GM12891 (cell line): ENCODE measurements at regions not wholly inside any gene's neighbourhood (a gene's known extent, or its start where the extent isn't known, plus 50 kb on each side); places are given as distances from the start of the nearest gene placed in this dataset.

Source experiments
- DNase-seq: peaks from one replicate; pipeline ENCODE4 v3.0.0; 2011; ENCODE audit warnings: low spot score; ENCODE audit not compliant: insufficient read length
- FAIRE-seq: peaks from 2 replicates; lab custom pipeline; 2011; peaks lifted over from hg19 to GRCh38; lab: Jason Lieb, UNC
- PAX5 ChIP-seq: IDR thresholded peaks from 2 replicates; pipeline ENCODE4 v1.6.1; 2011; ENCODE audit warnings: low read length, moderate library complexity, mild to moderate bottlenecking; ENCODE audit not compliant: insufficient read depth, severe bottlenecking
- POLR2A ChIP-seq: IDR thresholded peaks from 2 replicates; pipeline ENCODE4 v1.6.1; 2011; ENCODE audit warnings: low read depth, low read length, control low read depth
- POLR2AphosphoS5 ChIP-seq: IDR thresholded peaks from 2 replicates; pipeline ENCODE4 v1.6.1; 2011; ENCODE audit warnings: low read depth, low read length, control low read depth
- POU2F2 ChIP-seq: IDR thresholded peaks from 2 replicates; pipeline ENCODE4 v1.6.1; 2011; ENCODE audit warnings: low read depth, mild to moderate bottlenecking, control low read depth, low read length, moderate library complexity
- SPI1 ChIP-seq: IDR thresholded peaks from 2 replicates; pipeline ENCODE4 v1.6.1; 2011; ENCODE audit warnings: low read depth, low read length, control low read depth
- TAF1 ChIP-seq: IDR thresholded peaks from 2 replicates; pipeline ENCODE4 v1.6.1; 2011; ENCODE audit warnings: low read depth, low read length, control low read depth

GRCh38 chr16:62648256-62648655, 612.0 kb upstream of the CDH8 start:
- no peak for DNase-seq
- no peak for FAIRE-seq
- TF ChIP-seq POLR2A: no peak
- TF ChIP-seq SPI1: peak; percentile 67

- FAIRE-seq: peak; percentile 48
- no peak for DNase-seq
- no peak for TF ChIP-seq SPI1
These were observed 608.0 kb upstream of the CDH8 start for GRCh38 chr16:62644030-62644812.

GRCh38 chr16:62642677-62643076, 606.4 kb upstream of the CDH8 start:
- peak; percentile 61 for FAIRE-seq
- DNase-seq: no peak
- TF ChIP-seq POLR2A: no peak
- peak; percentile 92 for TF ChIP-seq SPI1

GRCh38 chr16:62639890-62640289, 603.7 kb upstream of the CDH8 start:
- DNase-seq (no peak), FAIRE-seq (no peak)
- TF ChIP-seq POU2F2: no peak
- no peak for TF ChIP-seq POLR2A
- no peak for TF ChIP-seq PAX5
- no peak for TF ChIP-seq SPI1
- TF ChIP-seq TAF1: no peak
- TF ChIP-seq POLR2AphosphoS5: no peak

- FAIRE-seq: peak; percentile 92
- DNase-seq: no peak
- TF ChIP-seq TAF1 (0 out of 2 replicates have a peak, but pooled peaks have one; percentile 23), POLR2A (no peak), POLR2AphosphoS5 (no peak), PAX5 (no peak), POU2F2 (no peak), SPI1 (peak; percentile 67)
These were observed 603.0 kb upstream of the CDH8 start for GRCh38 chr16:62638964-62639870.

GRCh38 chr16:62638324-62638911, 602.2 kb upstream of the CDH8 start:
- FAIRE-seq (no peak), DNase-seq (no peak)
- no peak for TF ChIP-seq POLR2AphosphoS5
- TF ChIP-seq PAX5: no peak
- TF ChIP-seq TAF1: no peak
- TF ChIP-seq POU2F2: no peak
- TF ChIP-seq POLR2A: no peak
- peak; percentile 77 for TF ChIP-seq SPI1

- DNase-seq (no peak), FAIRE-seq (no peak)
- no peak for TF ChIP-seq POU2F2
- no peak for TF ChIP-seq TAF1
- no peak for TF ChIP-seq POLR2A
- TF ChIP-seq SPI1: no peak
- TF ChIP-seq PAX5: no peak
These were observed 589.1 kb upstream of the CDH8 start for GRCh38 chr16:62625326-62625725.

GRCh38 chr16:62620275-62620674, 584.0 kb upstream of the CDH8 start:
- DNase-seq (no peak), FAIRE-seq (no peak)
- TF ChIP-seq POU2F2 (no peak), POLR2A (no peak), POLR2AphosphoS5 (no peak), TAF1 (no peak), PAX5 (no peak), SPI1 (no peak)

GRCh38 chr16:62615526-62615925, 579.3 kb upstream of the CDH8 start:
- no peak for FAIRE-seq
- no peak for TF ChIP-seq TAF1
- TF ChIP-seq PAX5: no peak
- TF ChIP-seq POU2F2: no peak
- no peak for TF ChIP-seq POLR2AphosphoS5
- TF ChIP-seq POLR2A: no peak

GRCh38 chr16:62610291-62610690, 574.1 kb upstream of the CDH8 start:
- DNase-seq: no peak
- TF ChIP-seq POU2F2: no peak
- FAIRE-seq: no peak

More at GRCh38 chr16:62615526-62615925, 579.3 kb upstream of the CDH8 start:
- no peak for DNase-seq

- no peak for DNase-seq
- no peak for FAIRE-seq
- TF ChIP-seq TAF1 (no peak), POLR2A (no peak), PAX5 (no peak), SPI1 (no peak), POLR2AphosphoS5 (no peak), POU2F2 (no peak)
These were observed 566.6 kb upstream of the CDH8 start for GRCh38 chr16:62602790-62603189.
